H1 (cell line): ENCODE measurements at regions not wholly inside any gene's neighbourhood (a gene's known extent, or its start where the extent isn't known, plus 50 kb on each side); places are given as distances from the start of the nearest gene placed in this dataset.

Experiments used
- BRCA1 ChIP-seq: IDR thresholded peaks from 2 replicates; pipeline ENCODE4 v1.6.1; 2012; ENCODE audit warnings: low read depth, low read length, improper control_type of control experiment
- CBX5 ChIP-seq: fragments of 300-800, 300-1000 bp; sonication (generic); IDR thresholded peaks from 2 replicates; pipeline ENCODE4 v1.7.1; 2016; ENCODE audit warnings: antibody characterized with exemption, low read length, low read depth
- CHD7 ChIP-seq: fragments of 300-600 bp; sonication (generic); IDR thresholded peaks from 2 replicates; pipeline ENCODE4 v1.7.1; 2012; ENCODE audit warnings: low read length, moderate library complexity, mild to moderate bottlenecking, inconsistent platforms; ENCODE audit not compliant: insufficient replicate concordance
- CTCF ChIP-seq, 3 experiments: IDR thresholded peaks; 1 replicate in 2 of 3; 2 replicates in 1 of 3; pipeline versions ENCODE4 v1.5.1 to v1.6.1; 2011; ENCODE audit warnings: low read length in 3 of 3, mild to moderate bottlenecking in 3 of 3, inconsistent platforms in 2 of 3, low read depth in 1 of 3, moderate library complexity in 1 of 3; ENCODE audit not compliant: insufficient read depth in 1 of 3; ENCODE audit errors: control extremely low read depth in 1 of 3
- EP300 ChIP-seq, 2 experiments: IDR thresholded peaks; 1 replicate in 1 of 2; 2 replicates in 1 of 2; pipeline ENCODE4 v1.6.1; 2011 to 2012; ENCODE audit warnings: low read depth in 2 of 2, low read length in 2 of 2, mild to moderate bottlenecking in 2 of 2, borderline replicate concordance in 1 of 2, inconsistent platforms in 1 of 2, moderate library complexity in 1 of 2
- GTF2F1 ChIP-seq: IDR thresholded peaks from 2 replicates; pipeline ENCODE4 v1.6.1; 2012; ENCODE audit warnings: low read depth, low read length, improper control_type of control experiment, borderline replicate concordance
- POLR2A ChIP-seq, 2 experiments: IDR thresholded peaks; 1 replicate in 1 of 2; 2 replicates in 1 of 2; pipeline ENCODE4 v1.6.1; 2011; ENCODE audit warnings: low read depth in 2 of 2, low read length in 2 of 2, mild to moderate bottlenecking in 2 of 2; ENCODE audit errors: control extremely low read depth in 1 of 2
- SP1 ChIP-seq: IDR thresholded peaks from 2 replicates; pipeline ENCODE4 v1.6.1; 2011; ENCODE audit warnings: low read depth, low read length

- TF ChIP-seq CHD7 (no peak), SP1 (no peak), GTF2F1 (no peak), CTCF (IDR thresholded peaks at IDR 0.05; ENCODE audit: control extremely low read depth in 1 of 3, insufficient read depth in 1 of 3, low read depth in 1 of 3, low read length in 3 of 3) (no peak), EP300 (IDR thresholded peaks at IDR 0.05; ENCODE audit: borderline replicate concordance in 1 of 2, low read depth in 2 of 2, low read length in 2 of 2) (no peak), POLR2A (IDR thresholded peaks at IDR 0.05; ENCODE audit: control extremely low read depth in 1 of 2, low read depth in 2 of 2, low read length in 2 of 2) (no peak), CBX5 (no peak), BRCA1 (no peak)
Observed at GRCh38 chr5:93336330-93337110, 244.5 kb downstream of the NR2F1-AS1 start (continued).
